HPDE6-E6E7 (cell line): ENCODE measurements at regions not wholly inside any gene's neighbourhood (a gene's known extent, or its start where the extent isn't known, plus 50 kb on each side); places are given as distances from the start of the nearest gene placed in this dataset.
"Not testable (repeated sequence)": the region's sequence is repeated elsewhere in the genome, so short reads cannot be mapped to it uniquely, and the experiment has no call there.

Experiments
- DNase-seq: peaks from one replicate; pipeline ENCODE4 v3.0.0; 2011; ENCODE audit warnings: missing footprints; ENCODE audit errors: extremely low spot score

- DNase-seq = no peak
Observed at GRCh38 chr9:36462245-36462644, 62.2 kb upstream of the RNF38 start.

DNA sequence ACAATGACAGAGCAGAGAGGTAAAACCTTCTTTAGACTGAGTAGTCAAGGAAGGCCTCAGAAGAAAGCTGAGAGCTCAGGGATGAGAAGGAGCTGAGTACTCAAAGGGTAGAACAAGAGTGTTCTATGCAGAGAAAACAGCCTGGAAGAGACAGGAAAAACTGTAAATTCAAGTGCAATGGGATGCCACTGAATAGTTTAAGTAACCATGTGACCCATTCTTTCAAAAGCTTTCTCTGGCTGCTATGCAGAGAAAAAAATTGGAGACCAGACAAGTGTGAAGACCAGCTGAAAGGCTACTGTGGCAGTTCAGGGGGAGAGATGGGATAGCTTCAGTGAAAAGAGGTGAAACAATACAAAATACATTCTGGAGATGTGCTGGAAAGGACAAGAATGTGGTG lies 61.3 kb upstream of the RNF38 start:
- no peak for DNase-seq

DNA sequence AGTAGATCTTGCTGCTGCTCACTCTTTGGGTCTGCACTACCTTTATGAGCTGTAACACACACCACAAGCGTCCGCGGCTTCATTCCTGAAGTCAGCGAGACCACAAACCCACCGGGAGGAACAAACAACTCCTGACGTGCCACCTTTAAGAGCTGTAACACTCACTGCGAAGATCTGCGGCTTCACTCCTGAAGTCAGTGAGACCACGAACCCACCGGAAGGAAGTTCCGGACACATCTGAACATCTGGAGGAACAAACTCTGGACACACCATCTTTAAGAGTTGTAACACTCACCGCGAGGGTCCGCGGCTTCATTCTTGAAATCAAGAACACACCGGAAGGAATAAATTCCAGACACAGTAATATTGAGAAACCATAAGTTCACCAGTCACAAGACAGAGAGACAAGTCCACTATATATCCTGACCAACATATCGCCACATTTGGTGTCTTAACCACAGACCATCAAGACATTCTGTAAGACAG lies 58.4 kb upstream of the RNF38 start:
- not testable (repeated sequence) for DNase-seq

- no peak for DNase-seq
Observed at GRCh38 chr9:36457836-36458429, 57.9 kb upstream of the RNF38 start.

GRCh38 chr9:36456480-36457065 lies 56.5 kb upstream of the RNF38 start:
- no peak for DNase-seq

DNA sequence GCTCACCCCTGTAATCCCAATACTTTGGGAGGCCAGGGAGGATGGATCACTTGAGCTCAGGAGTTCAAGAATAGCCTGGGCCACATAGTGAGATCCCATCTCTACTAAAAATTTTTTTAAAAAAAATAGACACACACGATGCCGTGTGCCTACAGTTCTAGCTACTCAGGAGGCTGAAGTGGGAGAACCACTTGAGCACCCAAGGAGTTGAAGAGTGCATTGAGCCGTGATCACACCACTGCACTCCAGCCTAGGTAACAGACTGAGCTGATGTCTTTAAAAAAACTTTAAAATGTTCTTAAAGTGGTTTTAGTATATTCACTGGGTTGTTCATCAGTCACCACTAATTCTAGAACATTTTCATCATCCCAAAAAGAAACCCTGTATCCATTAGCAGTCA lies 51.9 kb upstream of the RNF38 start:
- DNase-seq = no peak

GRCh38 chr9:36450110-36450732 lies 50.2 kb upstream of the RNF38 start:
- DNase-seq = peak; percentile 21
